ENCODE measurements at regions not wholly inside any gene's neighbourhood (a gene's known extent, or its start where the extent isn't known, plus 50 kb on each side); places are given as distances from the start of the nearest gene placed in this dataset.

DNA sequence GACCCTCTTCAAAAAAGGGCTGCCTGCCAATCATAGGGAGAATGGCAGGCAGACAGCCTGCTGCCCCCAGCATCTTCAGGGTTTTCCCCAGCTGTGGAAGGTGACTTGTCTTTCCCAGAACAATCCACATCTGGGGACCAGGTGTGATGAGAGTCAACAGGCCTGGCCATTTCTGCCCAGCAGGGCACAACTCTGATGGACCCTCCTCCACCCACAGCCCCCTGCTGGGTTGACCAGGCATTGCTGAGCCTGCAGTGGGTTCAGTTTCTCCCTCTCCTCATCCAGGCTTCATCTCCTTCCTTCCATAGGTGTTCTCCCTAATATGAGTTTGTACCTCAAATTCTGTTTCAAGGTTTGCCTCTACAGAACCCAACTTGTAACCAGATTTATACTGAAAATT is 111.0 kb downstream of the MINAR1 start:
- no peak for TF ChIP-seq EP300 (IDR thresholded peaks at IDR 0.05; ENCODE audit: low read depth)
- TF ChIP-seq POLR2A (IDR thresholded peaks at IDR 0.05): no peak
- no peak for TF ChIP-seq POLR2AphosphoS5 (IDR thresholded peaks at IDR 0.05)
- no peak for TF ChIP-seq CTCF (IDR thresholded peaks at IDR 0.05)
- Histone ChIP-seq H3K4me1 (no peaks in the 10 kb centered on the region), H3K36me3 (no peaks in the 10 kb centered on the region), H3K27me3 (no peaks in the 10 kb centered on the region), H3K4me3 (no peak overlapping the region), H3K27ac (no peak overlapping the region), H3K9me3 (no peaks in the 10 kb centered on the region)
- DNase-seq: no peak
- in situ Hi-C loops (cut with MboI; ENCODE audit: low pct_ligation_motif_present in 1 of 4, low pct_unique_long_range_greater_than_20kb in 1 of 4, low sequenced_read_pairs in 3 of 4) (no loop called here), intact Hi-C loops (cut with DNase I; ENCODE audit: low total_unique reads) (no loop called here)

DNA sequence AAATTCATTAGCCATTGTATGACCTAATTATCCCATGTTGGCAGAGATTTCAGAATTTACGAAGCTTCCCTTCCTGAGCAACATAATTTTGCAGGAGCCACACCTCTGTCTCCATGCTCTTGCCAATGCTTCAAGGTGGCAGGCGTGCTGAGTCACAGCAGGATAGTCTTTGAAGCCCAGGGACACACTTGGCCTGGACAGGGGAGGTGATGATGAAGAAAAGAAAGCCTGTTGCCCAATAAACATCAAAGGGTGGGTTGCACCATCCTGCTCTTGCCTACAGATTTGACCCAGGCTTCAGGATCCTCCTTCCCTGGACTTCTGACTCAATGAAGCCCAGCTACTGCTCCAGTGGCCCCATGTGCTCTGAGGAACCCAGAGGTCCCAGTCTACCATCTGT is 117.1 kb downstream of the MINAR1 start:
- H3K27me3 ChIP-seq: no peaks in the 10 kb centered on the region
- no peak overlapping the region for H3K4me3 ChIP-seq
- DNase-seq: no peak
- no peaks in the 10 kb centered on the region for H3K4me1 ChIP-seq
- no peaks in the 10 kb centered on the region for H3K9me3 ChIP-seq
- in situ Hi-C loops (cut with MboI; ENCODE audit: low pct_ligation_motif_present in 1 of 4, low pct_unique_long_range_greater_than_20kb in 1 of 4, low sequenced_read_pairs in 3 of 4) (no loop called here), intact Hi-C loops (cut with DNase I; ENCODE audit: low total_unique reads) (no loop called here)
- TF ChIP-seq POLR2A (IDR thresholded peaks at IDR 0.05) (no peak), POLR2AphosphoS5 (IDR thresholded peaks at IDR 0.05) (no peak), CTCF (IDR thresholded peaks at IDR 0.05) (no peak), EP300 (IDR thresholded peaks at IDR 0.05; ENCODE audit: low read depth) (no peak)
- 62 to 67% methylated on average over 1 to 2 of the region's 2 CpGs for WGBS, 2 donors (ENCODE audit: low coverage in 1 of 2)
- H3K36me3 ChIP-seq: no peaks in the 10 kb centered on the region
- no peak overlapping the region for H3K27ac ChIP-seq

DNA sequence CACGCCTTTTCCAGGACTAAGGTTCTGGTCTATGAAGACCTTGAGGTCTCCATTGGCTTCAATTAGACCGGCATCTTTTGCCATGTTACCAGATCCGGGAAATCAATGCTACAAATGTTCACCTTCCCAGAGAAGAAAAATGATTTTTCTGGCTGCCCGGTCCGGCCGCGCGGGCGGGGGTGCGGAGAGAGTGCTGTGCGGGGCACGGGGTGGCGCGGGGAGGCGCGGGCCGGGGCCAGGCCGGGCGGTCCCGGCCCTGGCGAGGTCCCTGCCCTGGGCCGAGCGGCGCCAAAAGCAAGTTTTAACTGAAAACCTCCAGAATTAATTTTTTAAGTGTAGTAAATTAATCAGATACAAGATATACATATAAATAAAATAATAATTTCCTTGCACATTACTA is 128.2 kb downstream of the MINAR1 start:
- H3K27ac ChIP-seq: no peak overlapping the region
- peaks cover 16% of the 10 kb centered on the region for H3K27me3 ChIP-seq
- no peak for TF ChIP-seq POLR2AphosphoS5 (IDR thresholded peaks at IDR 0.05)
- TF ChIP-seq POLR2A (IDR thresholded peaks at IDR 0.05): no peak
- TF ChIP-seq EP300 (IDR thresholded peaks at IDR 0.05; ENCODE audit: low read depth): no peak
- TF ChIP-seq CTCF (IDR thresholded peaks at IDR 0.05): no peak
- in situ Hi-C loops (cut with MboI; ENCODE audit: low pct_ligation_motif_present in 1 of 4, low pct_unique_long_range_greater_than_20kb in 1 of 4, low sequenced_read_pairs in 3 of 4): no loop called here
- no peaks in the 10 kb centered on the region for H3K9me3 ChIP-seq
- intact Hi-C loops (cut with DNase I; ENCODE audit: low total_unique reads): no loop called here
- H3K4me3 ChIP-seq: no peak overlapping the region
- H3K4me1 ChIP-seq: no peaks in the 10 kb centered on the region
- no peaks in the 10 kb centered on the region for H3K36me3 ChIP-seq
- no peak for DNase-seq
- 94 to 100% methylated on average over 4 to 24 of the region's 24 CpGs for WGBS, 2 donors (ENCODE audit: low coverage in 1 of 2)

GRCh38 chr15:79561982-79562381 is 129.8 kb downstream of the MINAR1 start:
- intact Hi-C loops (cut with DNase I; ENCODE audit: low total_unique reads): no loop called here

More at GRCh38 chr15:79561982-79562381, 129.8 kb downstream of the MINAR1 start:
- TF ChIP-seq EP300 (IDR thresholded peaks at IDR 0.05; ENCODE audit: low read depth) (no peak), POLR2A (IDR thresholded peaks at IDR 0.05) (no peak), CTCF (IDR thresholded peaks at IDR 0.05) (no peak), POLR2AphosphoS5 (IDR thresholded peaks at IDR 0.05) (no peak)
- Histone ChIP-seq H3K36me3 (no peaks in the 10 kb centered on the region), H3K4me3 (no peak overlapping the region), H3K4me1 (no peaks in the 10 kb centered on the region), H3K27ac (no peak overlapping the region), H3K27me3 (peaks cover 12% of the 10 kb centered on the region), H3K9me3 (no peaks in the 10 kb centered on the region)
- in situ Hi-C loops (cut with MboI; ENCODE audit: low pct_ligation_motif_present in 1 of 4, low pct_unique_long_range_greater_than_20kb in 1 of 4, low sequenced_read_pairs in 3 of 4): no loop called here
- no peak for DNase-seq
- WGBS, 2 donors (ENCODE audit: low coverage in 1 of 2): 38 to 66% methylated on average over 4 of the region's 4 CpGs
